SK-N-SH (cell line): ENCODE measurements at regions not wholly inside any gene's neighbourhood (a gene's known extent, or its start where the extent isn't known, plus 50 kb on each side); places are given as distances from the start of the nearest gene placed in this dataset.

Source experiments
- EP300 ChIP-seq, 2 experiments: IDR thresholded peaks; 2 replicates each; pipeline versions ENCODE4 v1.4.0 to v1.6.1; 2012; ENCODE audit warnings: borderline replicate concordance in 1 of 2, low read depth in 1 of 2, low read length in 1 of 2
- EZH2phosphoT487 ChIP-seq: fragments of 200-600 bp; sonication (generic); IDR thresholded peaks from 2 replicates; pipeline ENCODE4 v1.6.1; 2017; ENCODE audit warnings: low read depth, mixed run types, mild to moderate bottlenecking, antibody characterized with exemption, moderate library complexity, borderline replicate concordance
- GABPA ChIP-seq: IDR thresholded peaks from 2 replicates; pipeline ENCODE4 v1.4.0; 2012; ENCODE audit warnings: low read depth, mild to moderate bottlenecking
- JUND ChIP-seq: IDR thresholded peaks from 2 replicates; pipeline ENCODE4 v1.4.0; 2012
- NRF1 ChIP-seq: IDR thresholded peaks from 2 replicates; pipeline ENCODE4 v1.6.1; 2012; ENCODE audit warnings: low read depth, mild to moderate bottlenecking, low read length
- POLR2AphosphoS5 ChIP-seq: IDR thresholded peaks from 2 replicates; pipeline ENCODE4 v1.6.1; 2012; ENCODE audit warnings: low read depth, low read length
- RAD21 ChIP-seq: IDR thresholded peaks from 2 replicates; pipeline ENCODE4 v1.6.1; 2012; ENCODE audit warnings: mild to moderate bottlenecking, low read length
- TAF1 ChIP-seq: IDR thresholded peaks from 2 replicates; pipeline ENCODE4 v1.6.1; 2012; ENCODE audit warnings: low read depth, mild to moderate bottlenecking, low read length, moderate library complexity, borderline replicate concordance
- USF2 ChIP-seq: fragments of 150-350 bp; IDR thresholded peaks from 2 replicates; pipeline ENCODE4 v1.6.1; 2017; ENCODE audit warnings: antibody characterized with exemption, low read length, low read depth, borderline replicate concordance
- TF ChIP-seq, protein P1 (sequence below): fragments of 200-600 bp; sonication (generic); IDR thresholded peaks from 2 replicates; pipeline ENCODE4 v1.6.1; 2017; ENCODE audit warnings: antibody characterized with exemption, mild to moderate bottlenecking, moderate library complexity

GRCh38 chr1:194829492-194829891, 1643.1 kb upstream of the B3GALT2 start:
- TF ChIP-seq GABPA (no peak), POLR2AphosphoS5 (no peak), EP300 (IDR thresholded peaks at IDR 0.05; ENCODE audit: borderline replicate concordance in 1 of 2, low read depth in 1 of 2, low read length in 1 of 2) (no peak), JUND (no peak), RAD21 (no peak), USF2 (no peak), NRF1 (no peak), EZH2phosphoT487 (no peak), TAF1 (no peak)
- TF ChIP-seq, protein P1, sequence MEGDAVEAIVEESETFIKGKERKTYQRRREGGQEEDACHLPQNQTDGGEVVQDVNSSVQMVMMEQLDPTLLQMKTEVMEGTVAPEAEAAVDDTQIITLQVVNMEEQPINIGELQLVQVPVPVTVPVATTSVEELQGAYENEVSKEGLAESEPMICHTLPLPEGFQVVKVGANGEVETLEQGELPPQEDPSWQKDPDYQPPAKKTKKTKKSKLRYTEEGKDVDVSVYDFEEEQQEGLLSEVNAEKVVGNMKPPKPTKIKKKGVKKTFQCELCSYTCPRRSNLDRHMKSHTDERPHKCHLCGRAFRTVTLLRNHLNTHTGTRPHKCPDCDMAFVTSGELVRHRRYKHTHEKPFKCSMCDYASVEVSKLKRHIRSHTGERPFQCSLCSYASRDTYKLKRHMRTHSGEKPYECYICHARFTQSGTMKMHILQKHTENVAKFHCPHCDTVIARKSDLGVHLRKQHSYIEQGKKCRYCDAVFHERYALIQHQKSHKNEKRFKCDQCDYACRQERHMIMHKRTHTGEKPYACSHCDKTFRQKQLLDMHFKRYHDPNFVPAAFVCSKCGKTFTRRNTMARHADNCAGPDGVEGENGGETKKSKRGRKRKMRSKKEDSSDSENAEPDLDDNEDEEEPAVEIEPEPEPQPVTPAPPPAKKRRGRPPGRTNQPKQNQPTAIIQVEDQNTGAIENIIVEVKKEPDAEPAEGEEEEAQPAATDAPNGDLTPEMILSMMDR, result no peak
